ENCODE measurements at regions not wholly inside any gene's neighbourhood (a gene's known extent, or its start where the extent isn't known, plus 50 kb on each side); places are given as distances from the start of the nearest gene placed in this dataset.
"Not testable (repeated sequence)": the region's sequence is repeated elsewhere in the genome, so short reads cannot be mapped to it uniquely, and the experiment has no call there.

- no peak for TF ChIP-seq POU2F2 (IDR thresholded peaks at IDR 0.05; ENCODE audit: low read depth, low read length)
- no peak for TF ChIP-seq POLR2AphosphoS5 (IDR thresholded peaks at IDR 0.05; ENCODE audit: low read depth, low read length)
- no peak for TF ChIP-seq SPI1 (IDR thresholded peaks at IDR 0.05; ENCODE audit: low read depth, low read length)
- no peak for TF ChIP-seq TAF1 (IDR thresholded peaks at IDR 0.05; ENCODE audit: low read depth, low read length)
- no peak for TF ChIP-seq POLR2A (IDR thresholded peaks at IDR 0.05; ENCODE audit: low read depth, low read length)
- no peak for TF ChIP-seq PAX5 (IDR thresholded peaks at IDR 0.05; ENCODE audit: insufficient read depth, low read length, severe bottlenecking)
- FAIRE-seq = no peak
These were observed 195.2 kb upstream of the LRIG3 start for GRCh38 chr12:59115526-59115925.

GRCh38 chr12:59113831-59114615 is 193.7 kb upstream of the LRIG3 start:
- DNase-seq (ENCODE audit: insufficient read length, low spot score) = peak; percentile 14
- no peak for FAIRE-seq
- TF ChIP-seq POU2F2 (IDR thresholded peaks at IDR 0.05; ENCODE audit: low read depth, low read length) (no peak), POLR2AphosphoS5 (IDR thresholded peaks at IDR 0.05; ENCODE audit: low read depth, low read length) (no peak), SPI1 (IDR thresholded peaks at IDR 0.05; ENCODE audit: low read depth, low read length) (no peak), POLR2A (IDR thresholded peaks at IDR 0.05; ENCODE audit: low read depth, low read length) (no peak), TAF1 (IDR thresholded peaks at IDR 0.05; ENCODE audit: low read depth, low read length) (no peak), PAX5 (IDR thresholded peaks at IDR 0.05; ENCODE audit: insufficient read depth, low read length, severe bottlenecking) (no peak)

More at GRCh38 chr12:59115526-59115925, 195.2 kb upstream of the LRIG3 start:
- DNase-seq (ENCODE audit: insufficient read length, low spot score) = no peak

- TF ChIP-seq PAX5 (IDR thresholded peaks at IDR 0.05; ENCODE audit: insufficient read depth, low read length, severe bottlenecking) (no peak), POLR2A (IDR thresholded peaks at IDR 0.05; ENCODE audit: low read depth, low read length) (no peak), POU2F2 (IDR thresholded peaks at IDR 0.05; ENCODE audit: low read depth, low read length) (no peak), SPI1 (IDR thresholded peaks at IDR 0.05; ENCODE audit: low read depth, low read length) (no peak), TAF1 (IDR thresholded peaks at IDR 0.05; ENCODE audit: low read depth, low read length) (no peak), POLR2AphosphoS5 (IDR thresholded peaks at IDR 0.05; ENCODE audit: low read depth, low read length) (no peak)
- DNase-seq (ENCODE audit: insufficient read length, low spot score) (no peak), FAIRE-seq (no peak)
These were observed 191.5 kb upstream of the LRIG3 start for GRCh38 chr12:59111851-59112250.

GRCh38 chr12:59108516-59108915 is 188.2 kb upstream of the LRIG3 start:
- not testable (repeated sequence) for DNase-seq (ENCODE audit: insufficient read length, low spot score); FAIRE-seq

- no peak for TF ChIP-seq SPI1 (IDR thresholded peaks at IDR 0.05; ENCODE audit: low read depth, low read length)
- no peak for TF ChIP-seq POLR2A (IDR thresholded peaks at IDR 0.05; ENCODE audit: low read depth, low read length)
- no peak for TF ChIP-seq POLR2AphosphoS5 (IDR thresholded peaks at IDR 0.05; ENCODE audit: low read depth, low read length)
- TF ChIP-seq TAF1 (IDR thresholded peaks at IDR 0.05; ENCODE audit: low read depth, low read length) = no peak
- no peak for TF ChIP-seq PAX5 (IDR thresholded peaks at IDR 0.05; ENCODE audit: insufficient read depth, low read length, severe bottlenecking)
- TF ChIP-seq POU2F2 (IDR thresholded peaks at IDR 0.05; ENCODE audit: low read depth, low read length) = no peak
- FAIRE-seq = no peak
- no peak for DNase-seq (ENCODE audit: insufficient read length, low spot score)
These were observed 180.3 kb upstream of the LRIG3 start for GRCh38 chr12:59100585-59100984.

- no peak for TF ChIP-seq SPI1 (IDR thresholded peaks at IDR 0.05; ENCODE audit: low read depth, low read length)
- no peak for TF ChIP-seq PAX5 (IDR thresholded peaks at IDR 0.05; ENCODE audit: insufficient read depth, low read length, severe bottlenecking)
- TF ChIP-seq POLR2AphosphoS5 (IDR thresholded peaks at IDR 0.05; ENCODE audit: low read depth, low read length) = no peak
- no peak for TF ChIP-seq POU2F2 (IDR thresholded peaks at IDR 0.05; ENCODE audit: low read depth, low read length)
- no peak for TF ChIP-seq TAF1 (IDR thresholded peaks at IDR 0.05; ENCODE audit: low read depth, low read length)
- TF ChIP-seq POLR2A (IDR thresholded peaks at IDR 0.05; ENCODE audit: low read depth, low read length) = no peak
- FAIRE-seq (no peak), DNase-seq (ENCODE audit: insufficient read length, low spot score) (no peak)
These were observed 177.6 kb upstream of the LRIG3 start for GRCh38 chr12:59097876-59098275.

GRCh38 chr12:59096246-59096645 is 175.9 kb upstream of the LRIG3 start:
- no peak for FAIRE-seq
- TF ChIP-seq POU2F2 (IDR thresholded peaks at IDR 0.05; ENCODE audit: low read depth, low read length) (no peak), POLR2A (IDR thresholded peaks at IDR 0.05; ENCODE audit: low read depth, low read length) (no peak), SPI1 (IDR thresholded peaks at IDR 0.05; ENCODE audit: low read depth, low read length) (no peak), POLR2AphosphoS5 (IDR thresholded peaks at IDR 0.05; ENCODE audit: low read depth, low read length) (no peak), TAF1 (IDR thresholded peaks at IDR 0.05; ENCODE audit: low read depth, low read length) (no peak), PAX5 (IDR thresholded peaks at IDR 0.05; ENCODE audit: insufficient read depth, low read length, severe bottlenecking) (no peak)
- no peak for DNase-seq (ENCODE audit: insufficient read length, low spot score)

- DNase-seq (ENCODE audit: insufficient read length, low spot score) (no peak), FAIRE-seq (no peak)
- no peak for TF ChIP-seq POLR2A (IDR thresholded peaks at IDR 0.05; ENCODE audit: low read depth, low read length)
- no peak for TF ChIP-seq SPI1 (IDR thresholded peaks at IDR 0.05; ENCODE audit: low read depth, low read length)
- TF ChIP-seq POLR2AphosphoS5 (IDR thresholded peaks at IDR 0.05; ENCODE audit: low read depth, low read length) = no peak
- no peak for TF ChIP-seq PAX5 (IDR thresholded peaks at IDR 0.05; ENCODE audit: insufficient read depth, low read length, severe bottlenecking)
- no peak for TF ChIP-seq POU2F2 (IDR thresholded peaks at IDR 0.05; ENCODE audit: low read depth, low read length)
- no peak for TF ChIP-seq TAF1 (IDR thresholded peaks at IDR 0.05; ENCODE audit: low read depth, low read length)
These were observed 172.9 kb upstream of the LRIG3 start for GRCh38 chr12:59093073-59093772.

- FAIRE-seq (no peak), DNase-seq (ENCODE audit: insufficient read length, low spot score) (no peak)
- TF ChIP-seq POLR2A (IDR thresholded peaks at IDR 0.05; ENCODE audit: low read depth, low read length) (no peak), POLR2AphosphoS5 (IDR thresholded peaks at IDR 0.05; ENCODE audit: low read depth, low read length) (no peak), TAF1 (IDR thresholded peaks at IDR 0.05; ENCODE audit: low read depth, low read length) (no peak), PAX5 (IDR thresholded peaks at IDR 0.05; ENCODE audit: insufficient read depth, low read length, severe bottlenecking) (no peak), POU2F2 (IDR thresholded peaks at IDR 0.05; ENCODE audit: low read depth, low read length) (no peak)
These were observed 168.4 kb upstream of the LRIG3 start for GRCh38 chr12:59088673-59089072.
